ENCODE measurements at regions not wholly inside any gene's neighbourhood (a gene's known extent, or its start where the extent isn't known, plus 50 kb on each side); places are given as distances from the start of the nearest gene placed in this dataset.

DNA sequence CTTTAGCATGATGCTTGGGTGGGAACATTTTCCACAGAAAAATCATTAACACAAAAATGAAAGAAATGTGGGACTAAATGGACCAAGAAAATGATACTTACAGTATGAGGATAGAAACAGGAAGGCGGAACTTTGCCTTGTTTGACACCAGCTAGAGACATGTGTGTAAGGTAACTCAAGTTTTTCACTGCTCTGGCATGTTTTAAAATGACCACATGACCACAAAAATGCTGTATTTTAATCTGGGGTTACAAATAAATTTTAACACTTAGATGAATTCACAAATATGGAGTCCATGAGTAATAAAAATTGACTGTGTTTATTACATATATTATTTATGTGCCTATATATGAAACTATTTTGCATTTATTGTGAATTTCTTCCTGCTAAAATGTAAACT lies 100.9 kb upstream of the PHYHIPL start:
- FAIRE-seq (no peak), DNase-seq (ENCODE audit: insufficient read length, low spot score) (no peak)

GRCh38 chr10:59077855-59078254 lies 98.6 kb upstream of the PHYHIPL start:
- FAIRE-seq (no peak), DNase-seq (ENCODE audit: insufficient read length, low spot score) (no peak)

- DNase-seq (ENCODE audit: insufficient read length, low spot score) (no peak), FAIRE-seq (no peak)
Measured at GRCh38 chr10:59078978-59079377, 97.5 kb upstream of the PHYHIPL start.

DNA sequence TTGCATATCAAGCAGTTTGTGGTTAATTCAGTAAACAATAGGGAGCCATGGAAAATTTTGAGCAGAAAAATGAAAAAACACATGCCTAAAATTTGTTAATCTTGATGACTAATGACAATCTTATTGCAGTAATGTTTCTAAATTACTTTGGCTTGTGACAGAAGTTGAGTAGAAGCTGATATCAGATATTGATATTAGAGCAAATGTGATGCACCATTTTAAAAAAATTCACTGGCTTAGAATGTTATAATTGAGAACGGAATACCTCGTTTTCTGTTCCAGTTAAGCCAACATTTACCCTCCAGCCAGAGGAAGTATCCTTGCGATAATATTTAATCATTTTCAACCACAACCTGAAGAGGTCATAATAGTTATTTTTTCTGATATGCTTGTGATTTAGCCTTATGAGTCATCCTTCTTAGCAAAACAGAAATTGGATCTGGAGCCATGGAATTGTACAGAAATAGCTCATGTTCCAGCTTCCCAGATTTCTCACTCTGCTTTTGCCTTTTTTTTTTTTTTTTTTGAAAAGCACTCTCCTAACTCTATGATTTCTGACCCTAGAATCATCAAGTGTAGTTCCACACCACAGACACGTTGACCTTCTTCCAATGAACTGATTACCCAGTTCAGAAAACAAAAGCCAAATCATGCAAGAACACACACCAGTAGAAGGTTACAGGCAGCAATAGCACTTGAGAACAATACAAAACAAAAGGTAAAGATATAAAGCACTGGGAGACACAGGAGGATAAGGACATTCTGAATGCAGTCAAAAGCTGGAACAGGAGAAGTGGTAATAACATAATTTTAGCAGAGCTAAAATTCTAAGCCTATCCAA lies 96.8 kb upstream of the PHYHIPL start:
- DNase-seq (ENCODE audit: insufficient read length, low spot score) (no peak), FAIRE-seq (no peak)

DNA sequence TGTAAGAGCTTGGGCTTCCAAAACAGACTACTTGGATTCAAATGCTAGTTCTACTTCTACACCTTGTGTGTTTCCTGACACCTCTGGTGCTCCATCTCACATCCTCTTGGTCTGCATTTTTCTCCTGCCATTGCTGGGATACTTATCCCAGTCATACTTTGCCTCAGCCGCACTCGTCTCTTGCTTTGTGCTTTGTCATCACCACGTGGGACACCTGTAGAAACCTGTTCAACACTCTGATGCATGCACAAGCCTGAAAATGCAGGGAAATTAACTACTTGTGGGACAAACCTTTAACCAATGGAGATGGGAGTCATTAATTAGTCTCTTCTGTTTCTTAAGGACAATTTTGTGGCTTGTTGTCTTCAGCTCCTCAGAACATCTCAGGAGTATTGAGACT lies 94.2 kb upstream of the PHYHIPL start:
- FAIRE-seq (no peak), DNase-seq (ENCODE audit: insufficient read length, low spot score) (no peak)

GRCh38 chr10:59085054-59085453 lies 91.4 kb upstream of the PHYHIPL start:
- DNase-seq (ENCODE audit: insufficient read length, low spot score), result no peak
- FAIRE-seq, result no peak

DNA sequence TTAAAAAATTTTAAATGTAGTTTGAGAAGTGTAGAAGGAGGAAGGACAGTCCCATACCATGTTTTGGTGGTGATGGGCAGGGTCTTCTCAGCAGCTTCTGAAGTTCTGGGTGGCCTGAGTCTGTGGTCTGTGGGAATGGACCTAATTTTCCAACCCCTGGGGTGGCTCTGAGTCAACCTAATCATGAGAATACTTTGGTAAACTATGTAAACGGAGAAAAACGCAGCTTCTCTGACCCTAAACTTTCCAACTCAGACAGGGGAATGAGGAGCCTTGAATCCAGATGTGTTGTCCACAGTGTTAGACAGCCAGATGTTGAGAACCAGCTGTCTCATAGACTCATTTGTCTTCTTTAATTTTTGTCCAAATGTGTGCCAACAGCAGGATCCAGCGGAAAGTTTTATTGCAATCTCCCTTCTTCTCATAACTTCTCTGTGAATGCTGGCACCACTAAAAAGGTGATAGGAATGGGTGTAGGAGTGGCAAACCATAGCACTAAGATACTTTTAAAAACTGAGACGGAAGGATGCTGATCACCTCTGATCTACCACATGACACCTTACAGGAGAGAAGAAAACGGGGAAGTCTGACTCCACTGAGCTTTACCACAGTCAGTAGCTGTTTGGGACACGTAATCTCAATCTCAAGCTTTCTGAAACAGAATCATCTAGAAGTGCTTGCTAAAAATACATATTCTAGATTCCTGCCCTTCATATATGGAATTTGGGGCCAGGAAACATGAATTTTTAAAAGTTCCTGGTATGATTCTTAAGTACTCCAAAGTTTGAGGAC lies 90.5 kb upstream of the PHYHIPL start:
- DNase-seq (ENCODE audit: insufficient read length, low spot score) (no peak), FAIRE-seq (no peak)

- FAIRE-seq (no peak), DNase-seq (ENCODE audit: insufficient read length, low spot score) (no peak)
Measured at GRCh38 chr10:59087486-59087885, 89.0 kb upstream of the PHYHIPL start.

- DNase-seq (ENCODE audit: insufficient read length, low spot score), result no peak
- FAIRE-seq, result no peak
Measured at GRCh38 chr10:59088912-59089573, 87.4 kb upstream of the PHYHIPL start.

- DNase-seq (ENCODE audit: insufficient read length, low spot score) (no peak), FAIRE-seq (no peak)
Measured at GRCh38 chr10:59090817-59091622, 85.4 kb upstream of the PHYHIPL start.

GRCh38 chr10:59093461-59093860 lies 83.0 kb upstream of the PHYHIPL start:
- FAIRE-seq, result no peak
- DNase-seq (ENCODE audit: insufficient read length, low spot score), result no peak

DNA sequence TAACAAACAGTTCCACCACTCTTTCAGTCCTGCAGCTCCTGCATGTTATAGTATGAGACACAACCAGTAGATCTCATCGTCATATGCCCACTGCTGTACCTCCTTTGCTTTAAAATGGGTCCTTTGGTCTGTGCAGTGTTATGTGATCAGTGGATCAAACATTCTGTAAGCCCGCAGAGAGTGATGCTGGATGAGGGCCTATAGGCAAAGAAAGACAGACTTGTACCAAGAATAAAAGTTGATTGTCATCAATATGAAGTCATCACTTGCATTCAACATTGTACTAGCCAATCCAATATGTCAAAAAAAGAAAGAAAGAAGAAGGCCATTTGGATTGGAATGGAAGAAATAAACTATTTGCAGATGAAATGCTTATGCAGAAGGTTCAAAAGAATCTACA lies 79.8 kb upstream of the PHYHIPL start:
- DNase-seq (ENCODE audit: insufficient read length, low spot score) (no peak), FAIRE-seq (no peak)

GRCh38 chr10:59098387-59098786 lies 78.1 kb upstream of the PHYHIPL start:
- DNase-seq (ENCODE audit: insufficient read length, low spot score), result no peak

DNA sequence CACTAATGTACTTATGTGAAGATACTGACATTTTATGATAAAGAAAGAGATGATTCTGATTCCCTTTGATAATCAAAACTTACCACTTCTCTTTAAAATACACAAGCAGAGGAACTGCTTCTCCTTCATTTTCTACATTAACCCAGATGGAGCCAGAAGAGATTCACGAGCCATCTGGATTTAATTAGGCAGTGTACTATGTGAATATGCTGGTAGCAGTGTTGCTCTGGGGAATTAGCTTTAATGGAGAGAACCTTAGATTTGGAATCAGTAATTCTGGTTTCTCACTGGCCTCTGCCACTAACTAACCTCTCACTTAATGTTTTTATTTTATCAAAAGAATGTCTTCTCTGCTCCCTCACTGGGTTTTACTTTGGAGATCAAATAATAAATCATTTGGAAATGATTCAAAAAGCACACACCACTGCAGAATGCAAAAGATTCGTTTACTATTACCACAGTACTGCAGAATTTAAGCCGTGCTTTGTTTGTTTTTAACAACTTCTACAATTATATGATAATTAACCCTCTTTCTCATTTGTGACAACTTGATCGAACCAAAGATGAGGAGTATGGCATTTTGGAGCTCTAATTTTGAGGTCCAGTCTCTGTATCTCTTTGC lies 77.5 kb upstream of the PHYHIPL start:
- DNase-seq (ENCODE audit: insufficient read length, low spot score), result no peak
- no peak for FAIRE-seq

More at GRCh38 chr10:59098387-59098786, 78.1 kb upstream of the PHYHIPL start:
- FAIRE-seq, result no peak

DNA sequence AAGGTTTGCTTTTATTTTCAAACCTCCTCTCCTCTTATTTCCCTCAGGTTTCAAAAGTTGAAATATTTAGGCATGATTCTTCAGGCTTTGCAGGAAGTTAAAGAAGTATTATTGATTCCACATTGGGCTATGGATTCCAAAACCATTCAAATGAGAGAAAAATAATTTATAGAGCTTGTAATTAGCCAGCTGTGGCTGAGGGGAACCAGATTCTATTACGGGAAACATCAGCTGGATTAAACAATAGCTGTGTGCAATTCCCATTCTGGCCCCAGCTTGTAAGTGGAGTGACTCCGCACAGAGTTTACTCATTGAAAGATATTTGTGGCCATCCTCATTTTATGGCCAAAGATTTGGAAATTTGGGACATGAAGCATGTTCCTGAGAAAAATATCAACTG lies 77.0 kb upstream of the PHYHIPL start:
- DNase-seq (ENCODE audit: insufficient read length, low spot score) (no peak), FAIRE-seq (no peak)

DNA sequence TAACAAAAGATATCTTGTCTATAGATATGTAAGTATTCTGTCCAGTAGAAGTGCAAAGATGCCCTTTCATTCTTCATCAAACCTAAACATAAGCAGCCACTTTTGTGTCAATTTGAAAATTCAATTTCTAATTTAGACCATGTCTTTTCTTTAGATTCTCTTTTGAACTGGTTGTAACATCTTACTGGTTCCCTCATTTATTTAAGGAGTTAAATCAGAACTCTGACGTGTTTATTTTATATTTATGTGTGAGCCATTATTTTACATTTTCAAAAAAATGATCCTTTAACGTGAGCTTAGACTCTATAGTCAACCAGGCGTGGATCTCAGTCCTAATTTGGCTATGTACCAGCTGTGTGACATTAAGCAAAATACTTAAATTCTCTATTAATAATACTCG lies 74.0 kb upstream of the PHYHIPL start:
- FAIRE-seq, result no peak
- DNase-seq (ENCODE audit: insufficient read length, low spot score), result no peak

GRCh38 chr10:59104186-59104585 lies 72.3 kb upstream of the PHYHIPL start:
- FAIRE-seq (no peak), DNase-seq (ENCODE audit: insufficient read length, low spot score) (no peak)

DNA sequence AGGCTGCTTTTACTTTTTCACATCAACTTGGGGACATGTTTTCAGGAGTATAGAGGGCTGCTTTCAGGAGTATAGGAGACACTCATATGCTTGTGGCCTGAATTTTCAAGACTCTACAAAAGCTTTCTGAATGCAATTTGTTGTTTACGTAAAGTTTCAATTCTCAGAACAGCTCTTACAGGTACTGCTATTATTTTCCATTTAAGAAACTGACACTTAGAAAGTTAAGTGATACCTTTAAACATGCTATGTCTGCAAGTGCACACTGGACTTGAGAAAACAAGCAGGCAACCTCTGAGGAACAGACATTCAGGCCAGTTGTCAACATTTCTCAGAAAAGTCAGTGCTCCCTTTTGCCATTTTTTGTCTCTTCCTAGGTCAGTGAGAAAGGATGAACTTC lies 70.0 kb upstream of the PHYHIPL start:
- DNase-seq (ENCODE audit: insufficient read length, low spot score) (no peak), FAIRE-seq (no peak)

DNA sequence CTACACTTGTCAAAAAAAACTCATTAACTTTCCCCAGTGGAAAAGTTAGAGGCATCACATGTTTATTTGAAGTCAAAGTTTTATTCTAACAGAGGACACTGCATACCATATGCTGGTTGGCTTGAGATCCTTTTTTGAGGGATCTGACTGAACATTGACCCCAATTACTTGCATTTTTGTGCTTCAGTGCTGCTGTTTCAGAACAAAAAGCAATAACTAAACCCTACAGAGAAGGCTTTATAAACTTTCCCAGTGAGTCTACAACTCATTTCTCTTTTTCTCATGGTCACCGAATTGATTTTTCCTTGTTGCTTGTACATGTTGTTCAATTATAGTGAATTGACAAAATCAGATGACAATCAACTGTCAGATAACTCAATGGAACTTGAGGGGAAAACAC lies 69.3 kb upstream of the PHYHIPL start:
- no peak for FAIRE-seq
- no peak for DNase-seq (ENCODE audit: insufficient read length, low spot score)

- FAIRE-seq (no peak), DNase-seq (ENCODE audit: insufficient read length, low spot score) (no peak)
Measured at GRCh38 chr10:59108296-59108870, 68.1 kb upstream of the PHYHIPL start.

Measured in GM19239 (cell line).